IPS DF 6.9 (cell line): ENCODE measurements at regions not wholly inside any gene's neighbourhood (a gene's known extent, or its start where the extent isn't known, plus 50 kb on each side); places are given as distances from the start of the nearest gene placed in this dataset.

Source experiments
- DNase-seq: peaks from one replicate; pipeline ENCODE4 v3.0.0-alpha.2; 2013; ENCODE audit warnings: low read depth, low spot score
- H3K27ac ChIP-seq: one replicate; pipeline ENCODE4 v1.5.1; 2013; ENCODE audit warnings: low read length, control low read depth
- H3K27me3 ChIP-seq: 2 replicates; pipeline ENCODE4 v1.6.1; 2013; ENCODE audit warnings: mild to moderate bottlenecking, low read length; ENCODE audit not compliant: control insufficient read depth, insufficient read depth
- H3K36me3 ChIP-seq: 2 replicates; pipeline ENCODE4 v1.6.1; 2013; ENCODE audit warnings: low read length; ENCODE audit not compliant: control insufficient read depth, insufficient read depth
- H3K4me1 ChIP-seq: 2 replicates; pipeline ENCODE4 v1.6.1; 2013; ENCODE audit warnings: low read length; ENCODE audit not compliant: control insufficient read depth, insufficient read depth
- H3K4me3 ChIP-seq: 2 replicates; pipeline ENCODE4 v1.5.1; 2013; ENCODE audit warnings: mild to moderate bottlenecking, low read length
- H3K9me3 ChIP-seq: 2 replicates; pipeline ENCODE4 v1.6.1; 2013; ENCODE audit warnings: low read length, inconsistent platforms; ENCODE audit not compliant: control insufficient read depth, insufficient read depth
- WGBS: extraction: QIAGEN DNeasy Blood & Tissue Kit; methylation state at CpG from one replicate; pipeline ENCODE4 v1.1.7; 2013; ENCODE audit warnings: mixed read lengths, missing lambda C conversion rate; ENCODE audit not compliant: insufficient read length, insufficient coverage; 5-methylcytosine and 5-hydroxymethylcytosine counted together

GRCh38 chr18:7479756-7480155 is 87.4 kb upstream of the PTPRM start:
- no peak for DNase-seq
- no peak overlapping the region for H3K27ac ChIP-seq
- H3K27me3 ChIP-seq, result no peaks in the 10 kb centered on the region
- H3K9me3 ChIP-seq, result no peaks in the 10 kb centered on the region
- 100% methylated on average over 2 of the region's 6 CpGs for WGBS
- peaks cover 5% of the 10 kb centered on the region; the same call in 1 of the 2 replicates for H3K4me1 ChIP-seq
- no peak overlapping the region for H3K4me3 ChIP-seq
- no peaks in the 10 kb centered on the region for H3K36me3 ChIP-seq

- no peak for DNase-seq
- Histone ChIP-seq H3K27me3 (no peaks in the 10 kb centered on the region), H3K4me1 (peaks cover 5% of the 10 kb centered on the region; the same call in 1 of the 2 replicates), H3K9me3 (no peaks in the 10 kb centered on the region), H3K4me3 (no peak overlapping the region), H3K36me3 (no peaks in the 10 kb centered on the region), H3K27ac (no peak overlapping the region)
- no CpG with 5 or more reads among the region's 7 CpGs for WGBS
Observed at GRCh38 chr18:7480879-7481278, 86.2 kb upstream of the PTPRM start.

- no peaks in the 10 kb centered on the region for H3K36me3 ChIP-seq
- H3K4me1 ChIP-seq, result peaks cover 3% of the 10 kb centered on the region; the same call in 1 of the 2 replicates
- no peak overlapping the region for H3K27ac ChIP-seq
- no peaks in the 10 kb centered on the region for H3K27me3 ChIP-seq
- no peak overlapping the region for H3K4me3 ChIP-seq
- no peak for DNase-seq
- H3K9me3 ChIP-seq, result no peaks in the 10 kb centered on the region
Observed at GRCh38 chr18:7482342-7482741, 84.8 kb upstream of the PTPRM start.

GRCh38 chr18:7485616-7486015 is 81.5 kb upstream of the PTPRM start:
- no CpG with 5 or more reads among the region's 4 CpGs for WGBS
- Histone ChIP-seq H3K4me3 (no peak overlapping the region), H3K4me1 (no peaks in the 10 kb centered on the region), H3K27me3 (no peaks in the 10 kb centered on the region), H3K27ac (no peak overlapping the region), H3K9me3 (no peaks in the 10 kb centered on the region), H3K36me3 (no peaks in the 10 kb centered on the region)
- DNase-seq, result no peak

- no peak overlapping the region for H3K4me3 ChIP-seq
- DNase-seq, result no peak
- no peaks in the 10 kb centered on the region for H3K36me3 ChIP-seq
- no CpG with 5 or more reads among the region's 4 CpGs for WGBS
- no peak overlapping the region for H3K27ac ChIP-seq
- H3K4me1 ChIP-seq, result no peaks in the 10 kb centered on the region
- no peaks in the 10 kb centered on the region for H3K9me3 ChIP-seq
- H3K27me3 ChIP-seq, result no peaks in the 10 kb centered on the region
Observed at GRCh38 chr18:7488571-7488970, 78.5 kb upstream of the PTPRM start.

GRCh38 chr18:7490104-7490503 is 77.0 kb upstream of the PTPRM start:
- WGBS, result no CpG with 5 or more reads among the region's 1 CpG
- Histone ChIP-seq H3K27ac (no peak overlapping the region), H3K4me1 (no peaks in the 10 kb centered on the region), H3K36me3 (no peaks in the 10 kb centered on the region), H3K4me3 (no peak overlapping the region), H3K9me3 (no peaks in the 10 kb centered on the region), H3K27me3 (no peaks in the 10 kb centered on the region)
- no peak for DNase-seq

- Histone ChIP-seq H3K9me3 (no peaks in the 10 kb centered on the region), H3K27ac (no peak overlapping the region), H3K4me1 (no peaks in the 10 kb centered on the region), H3K36me3 (no peaks in the 10 kb centered on the region), H3K4me3 (no peak overlapping the region), H3K27me3 (no peaks in the 10 kb centered on the region)
- no peak for DNase-seq
- no CpG with 5 or more reads among the region's 3 CpGs for WGBS
Observed at GRCh38 chr18:7492385-7492784, 74.7 kb upstream of the PTPRM start.

GRCh38 chr18:7497081-7497480 is 70.0 kb upstream of the PTPRM start:
- Histone ChIP-seq H3K27ac (no peak overlapping the region), H3K4me3 (no peak overlapping the region), H3K36me3 (no peaks in the 10 kb centered on the region), H3K9me3 (no peaks in the 10 kb centered on the region), H3K27me3 (no peaks in the 10 kb centered on the region), H3K4me1 (no peaks in the 10 kb centered on the region)
- DNase-seq, result no peak

GRCh38 chr18:7511106-7511505 is 56.0 kb upstream of the PTPRM start:
- H3K4me1 ChIP-seq, result 0 out of 2 replicates have a peak, but pooled peaks cover 3% of the 10 kb centered on the region
- H3K27ac ChIP-seq, result no peak overlapping the region
- no peaks in the 10 kb centered on the region for H3K36me3 ChIP-seq
- no CpG with 5 or more reads among the region's 4 CpGs for WGBS
- no peak overlapping the region for H3K4me3 ChIP-seq
- no peaks in the 10 kb centered on the region for H3K27me3 ChIP-seq
- no peaks in the 10 kb centered on the region for H3K9me3 ChIP-seq
- no peak for DNase-seq

GRCh38 chr18:7512348-7512747 is 54.8 kb upstream of the PTPRM start:
- WGBS, result no CpG with 5 or more reads among the region's 5 CpGs
- DNase-seq, result no peak
- Histone ChIP-seq H3K4me1 (0 out of 2 replicates have a peak, but pooled peaks cover 3% of the 10 kb centered on the region), H3K9me3 (no peaks in the 10 kb centered on the region), H3K27me3 (no peaks in the 10 kb centered on the region), H3K36me3 (no peaks in the 10 kb centered on the region), H3K27ac (no peak overlapping the region), H3K4me3 (no peak overlapping the region)

GRCh38 chr18:7512990-7513389 is 54.1 kb upstream of the PTPRM start:
- Histone ChIP-seq H3K27me3 (no peaks in the 10 kb centered on the region), H3K4me1 (0 out of 2 replicates have a peak, but pooled peaks cover 3% of the 10 kb centered on the region), H3K27ac (no peak overlapping the region), H3K4me3 (no peak overlapping the region), H3K36me3 (no peaks in the 10 kb centered on the region), H3K9me3 (no peaks in the 10 kb centered on the region)
- WGBS, result no CpG with 5 or more reads among the region's 3 CpGs
- no peak for DNase-seq
